HL-60 (cell line): ENCODE measurements at regions not wholly inside any gene's neighbourhood (a gene's known extent, or its start where the extent isn't known, plus 50 kb on each side); places are given as distances from the start of the nearest gene placed in this dataset.
"Not testable (repeated sequence)": the region's sequence is repeated elsewhere in the genome, so short reads cannot be mapped to it uniquely, and the experiment has no call there.

Source experiments
- DNase-seq, 2 experiments: peaks; one replicate each; pipeline ENCODE4 v3.0.0-alpha.2; 2010 to 2020; ENCODE audit warnings: low read depth in 1 of 2, low spot score in 1 of 2
- H3K27ac ChIP-seq: fragments of 250-450 bp; sonication (Bioruptor Pico); replicated peaks from 2 replicates; pipeline ENCODE4 v1.5.1; 2020; ENCODE audit warnings: mild to moderate bottlenecking, moderate library complexity
- H3K27me3 ChIP-seq: fragments of 250-450 bp; sonication (Bioruptor Pico); 2 replicates; pipeline ENCODE4 v1.5.1; 2021; ENCODE audit warnings: mild to moderate bottlenecking, moderate library complexity; ENCODE audit not compliant: insufficient read depth, poor library complexity, severe bottlenecking
- H3K4me3 ChIP-seq: replicated peaks from 2 replicates; pipeline ENCODE4 v1.5.1; 2011; ENCODE audit warnings: mild to moderate bottlenecking, control low read depth, low read length; ENCODE audit not compliant: insufficient read depth
- CTCF ChIP-seq: IDR thresholded peaks from one replicate; pipeline ENCODE4 v1.5.1; 2011; ENCODE audit warnings: low read length, control low read depth, inconsistent platforms; ENCODE audit not compliant: insufficient read depth
- GABPA ChIP-seq: IDR thresholded peaks from 2 replicates; pipeline ENCODE4 v1.6.1; 2012; ENCODE audit warnings: low read depth
- POLR2AphosphoS5 ChIP-seq: IDR thresholded peaks from 2 replicates; pipeline ENCODE4 v1.6.1; 2012; ENCODE audit warnings: low read depth
- SPI1 ChIP-seq: IDR thresholded peaks from 2 replicates; pipeline ENCODE4 v1.6.1; 2012; ENCODE audit warnings: low read depth, mild to moderate bottlenecking, borderline replicate concordance
- TF ChIP-seq, protein P1 (sequence below): IDR thresholded peaks from 2 replicates; pipeline ENCODE4 v1.6.1; 2012; ENCODE audit warnings: low read depth; ENCODE audit not compliant: insufficient replicate concordance

DNA sequence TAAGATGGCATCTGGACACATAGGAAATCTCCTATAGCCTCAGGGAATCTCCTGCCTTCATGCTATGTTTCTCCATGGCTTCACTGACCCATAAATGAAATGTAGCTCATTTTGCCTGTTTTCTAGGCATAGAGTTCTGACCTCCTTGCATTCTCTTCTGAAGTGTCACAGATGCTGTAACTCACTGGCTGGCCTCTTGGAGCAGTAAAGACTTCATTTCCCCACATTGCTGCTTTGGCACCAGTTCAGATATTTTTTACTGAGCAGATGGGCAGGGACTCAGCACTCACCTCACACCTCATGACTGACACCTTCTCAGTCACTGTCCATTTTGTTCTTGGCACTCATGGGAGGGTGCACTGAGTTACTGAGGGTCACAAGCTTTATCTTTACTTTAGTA lies 286.7 kb upstream of the TGFBR2 start:
- Histone ChIP-seq H3K27me3 (no peaks in the 10 kb centered on the region), H3K4me3 (no peak overlapping the region), H3K27ac (no peak overlapping the region)
- peak in 1 of 2 experiments; percentile 48 for DNase-seq
- TF ChIP-seq, protein P1, sequence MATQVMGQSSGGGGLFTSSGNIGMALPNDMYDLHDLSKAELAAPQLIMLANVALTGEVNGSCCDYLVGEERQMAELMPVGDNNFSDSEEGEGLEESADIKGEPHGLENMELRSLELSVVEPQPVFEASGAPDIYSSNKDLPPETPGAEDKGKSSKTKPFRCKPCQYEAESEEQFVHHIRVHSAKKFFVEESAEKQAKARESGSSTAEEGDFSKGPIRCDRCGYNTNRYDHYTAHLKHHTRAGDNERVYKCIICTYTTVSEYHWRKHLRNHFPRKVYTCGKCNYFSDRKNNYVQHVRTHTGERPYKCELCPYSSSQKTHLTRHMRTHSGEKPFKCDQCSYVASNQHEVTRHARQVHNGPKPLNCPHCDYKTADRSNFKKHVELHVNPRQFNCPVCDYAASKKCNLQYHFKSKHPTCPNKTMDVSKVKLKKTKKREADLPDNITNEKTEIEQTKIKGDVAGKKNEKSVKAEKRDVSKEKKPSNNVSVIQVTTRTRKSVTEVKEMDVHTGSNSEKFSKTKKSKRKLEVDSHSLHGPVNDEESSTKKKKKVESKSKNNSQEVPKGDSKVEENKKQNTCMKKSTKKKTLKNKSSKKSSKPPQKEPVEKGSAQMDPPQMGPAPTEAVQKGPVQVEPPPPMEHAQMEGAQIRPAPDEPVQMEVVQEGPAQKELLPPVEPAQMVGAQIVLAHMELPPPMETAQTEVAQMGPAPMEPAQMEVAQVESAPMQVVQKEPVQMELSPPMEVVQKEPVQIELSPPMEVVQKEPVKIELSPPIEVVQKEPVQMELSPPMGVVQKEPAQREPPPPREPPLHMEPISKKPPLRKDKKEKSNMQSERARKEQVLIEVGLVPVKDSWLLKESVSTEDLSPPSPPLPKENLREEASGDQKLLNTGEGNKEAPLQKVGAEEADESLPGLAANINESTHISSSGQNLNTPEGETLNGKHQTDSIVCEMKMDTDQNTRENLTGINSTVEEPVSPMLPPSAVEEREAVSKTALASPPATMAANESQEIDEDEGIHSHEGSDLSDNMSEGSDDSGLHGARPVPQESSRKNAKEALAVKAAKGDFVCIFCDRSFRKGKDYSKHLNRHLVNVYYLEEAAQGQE = no peak
- TF ChIP-seq CTCF (peak; percentile 19), SPI1 (no peak)

GRCh38 chr3:30320392-30320791 lies 286.0 kb upstream of the TGFBR2 start:
- TF ChIP-seq CTCF = no peak

DNA sequence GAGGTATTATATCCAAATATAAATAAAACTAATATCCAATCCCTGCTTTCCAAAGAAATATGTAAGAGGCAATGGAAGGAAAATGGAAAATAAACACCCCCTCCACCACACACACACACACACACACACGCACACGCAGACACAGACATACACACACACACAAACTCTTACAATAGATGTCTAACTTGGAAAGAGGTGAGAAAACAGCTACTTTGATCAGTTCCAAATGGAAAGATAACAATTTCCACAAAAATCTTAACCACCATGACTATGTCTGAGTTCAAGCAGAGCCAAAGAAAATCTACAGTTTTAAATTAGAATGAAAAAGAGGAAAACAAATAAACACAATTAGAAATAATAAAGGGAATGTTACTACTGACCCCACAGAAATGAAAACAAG lies 285.3 kb upstream of the TGFBR2 start:
- Histone ChIP-seq H3K4me3 (no peak overlapping the region), H3K27me3 (no peaks in the 10 kb centered on the region), H3K27ac (no peak overlapping the region)
- TF ChIP-seq CTCF (no peak), SPI1 (no peak), POLR2AphosphoS5 (no peak), GABPA (no peak)
- TF ChIP-seq, protein P1 = no peak
- DNase-seq = no peak

More at GRCh38 chr3:30320392-30320791, 286.0 kb upstream of the TGFBR2 start:
- no peaks in the 10 kb centered on the region for H3K27me3 ChIP-seq
- no peak overlapping the region for H3K27ac ChIP-seq
- DNase-seq = no peak
- no peak overlapping the region for H3K4me3 ChIP-seq

- DNase-seq, H3K27ac ChIP-seq, H3K27me3 ChIP-seq, H3K4me3 ChIP-seq: not testable (repeated sequence)
Measured at GRCh38 chr3:30323649-30324048, 282.8 kb upstream of the TGFBR2 start.

DNA sequence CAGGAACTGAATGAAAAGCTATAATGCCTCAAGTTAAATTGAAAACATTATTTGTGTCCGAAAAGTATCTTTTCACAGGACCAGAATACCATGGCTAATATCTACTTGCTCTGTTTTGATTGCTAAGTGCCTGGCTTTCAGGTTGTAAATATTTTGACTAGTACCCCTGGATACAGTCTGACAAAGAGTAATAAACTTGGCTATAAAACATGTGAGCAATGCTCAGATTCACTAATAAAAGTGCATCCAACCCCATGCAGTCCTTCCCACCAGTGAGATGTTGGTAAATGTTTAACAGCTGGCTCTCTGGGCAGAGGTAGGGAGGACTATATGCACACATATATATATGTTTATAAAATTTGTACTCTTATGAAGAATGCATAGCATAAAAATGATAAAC lies 281.8 kb upstream of the TGFBR2 start:
- DNase-seq = no peak
- Histone ChIP-seq H3K4me3 (no peak overlapping the region), H3K27me3 (no peaks in the 10 kb centered on the region), H3K27ac (no peak overlapping the region)
- TF ChIP-seq SPI1 (no peak), CTCF (no peak), POLR2AphosphoS5 (no peak), GABPA (no peak)
- TF ChIP-seq, protein P1 = no peak

DNA sequence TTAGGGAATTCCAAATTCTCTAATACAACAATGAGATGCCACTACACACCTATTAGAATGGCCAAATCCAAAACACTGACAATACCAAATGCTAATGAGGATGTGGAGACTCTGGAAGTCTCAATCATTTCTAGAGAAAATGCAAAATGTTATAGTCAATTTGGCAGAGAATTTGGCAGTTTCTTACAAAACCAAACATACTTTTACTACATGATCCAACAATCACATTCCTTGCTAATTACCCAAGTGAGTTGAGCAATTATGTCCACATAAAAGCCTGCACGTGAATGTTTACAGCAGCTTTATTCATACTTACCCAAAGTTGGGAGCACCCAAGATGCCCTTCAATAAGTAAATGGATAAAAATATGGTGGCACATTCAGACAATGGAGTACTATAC lies 278.4 kb upstream of the TGFBR2 start:
- DNase-seq, H3K4me3 ChIP-seq, H3K27ac ChIP-seq, H3K27me3 ChIP-seq: not testable (repeated sequence)
